GM19452 (cell line): ENCODE measurements at regions not wholly inside any gene's neighbourhood (a gene's known extent, or its start where the extent isn't known, plus 50 kb on each side); places are given as distances from the start of the nearest gene placed in this dataset.
"Not testable (repeated sequence)": the region's sequence is repeated elsewhere in the genome, so short reads cannot be mapped to it uniquely, and the experiment has no call there.

Experiments used
- ATAC-seq: cut with Tn5 transposase; IDR thresholded peaks from one replicate; pipeline ENCODE4 v1.9.1; 2021; ENCODE audit not compliant: unreplicated experiment

DNA sequence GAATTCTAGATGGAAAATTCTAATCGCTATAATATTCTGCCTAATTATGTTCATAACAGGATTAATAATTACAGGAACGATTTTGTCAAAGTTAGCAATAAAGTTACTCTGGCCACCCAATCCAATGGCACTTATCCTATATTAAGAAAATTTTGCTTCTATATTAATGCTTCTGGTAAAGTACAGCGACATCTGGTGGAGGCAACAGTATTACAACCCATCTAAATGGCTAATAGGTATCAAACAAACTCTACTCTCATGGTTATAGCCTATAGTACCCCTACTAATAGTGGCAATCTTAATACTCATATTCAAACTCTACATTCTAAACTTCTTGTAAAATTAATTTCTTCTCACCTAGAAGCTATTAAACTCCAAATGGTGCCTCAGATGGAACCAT, 1084.7 kb upstream of the LRRTM1 start:
- ATAC-seq, result no peak

DNA sequence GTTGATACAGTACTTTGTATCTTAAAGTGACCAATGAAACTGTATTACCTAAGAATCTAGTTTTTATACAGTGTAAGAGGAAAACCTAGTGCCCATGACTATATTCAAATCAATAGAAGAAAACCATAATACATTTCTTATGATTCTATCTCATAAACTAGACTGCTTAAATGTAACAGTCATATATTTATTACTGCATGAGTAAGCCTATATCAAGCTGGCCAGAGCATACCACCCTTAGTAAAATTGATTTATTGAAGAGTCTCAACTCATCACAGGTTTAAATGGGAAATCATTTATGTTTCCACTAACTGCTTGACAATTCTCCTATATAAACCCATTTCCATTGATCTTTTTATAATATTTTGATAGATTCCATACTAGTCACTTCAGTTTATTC, 1059.2 kb upstream of the LRRTM1 start:
- no peak for ATAC-seq

DNA sequence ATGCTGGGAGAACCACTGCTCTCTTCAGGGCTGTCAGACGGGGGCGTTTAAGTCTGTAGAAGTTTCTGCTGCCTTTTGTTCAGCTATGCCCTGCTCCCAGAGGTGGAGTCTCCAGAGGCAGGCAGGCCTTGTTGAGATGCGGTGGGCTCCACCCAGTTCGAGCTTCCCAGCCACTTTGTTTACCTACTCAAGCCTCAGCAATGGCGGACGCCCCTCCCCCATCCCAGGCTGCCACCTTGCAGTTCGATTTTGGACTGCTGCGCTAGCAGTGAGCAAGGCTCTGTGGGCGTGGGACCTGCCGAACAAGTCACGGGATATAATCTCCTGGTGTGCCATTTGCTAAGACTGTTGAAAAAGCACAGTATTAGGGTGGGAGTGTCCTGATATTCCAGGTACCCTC, 1057.9 kb upstream of the LRRTM1 start:
- not testable (repeated sequence) for ATAC-seq

- no peak for ATAC-seq
These were observed 1050.9 kb upstream of the LRRTM1 start for GRCh38 chr2:81355436-81355835.

GRCh38 chr2:81334046-81334445, 1029.5 kb upstream of the LRRTM1 start:
- no peak for ATAC-seq

DNA sequence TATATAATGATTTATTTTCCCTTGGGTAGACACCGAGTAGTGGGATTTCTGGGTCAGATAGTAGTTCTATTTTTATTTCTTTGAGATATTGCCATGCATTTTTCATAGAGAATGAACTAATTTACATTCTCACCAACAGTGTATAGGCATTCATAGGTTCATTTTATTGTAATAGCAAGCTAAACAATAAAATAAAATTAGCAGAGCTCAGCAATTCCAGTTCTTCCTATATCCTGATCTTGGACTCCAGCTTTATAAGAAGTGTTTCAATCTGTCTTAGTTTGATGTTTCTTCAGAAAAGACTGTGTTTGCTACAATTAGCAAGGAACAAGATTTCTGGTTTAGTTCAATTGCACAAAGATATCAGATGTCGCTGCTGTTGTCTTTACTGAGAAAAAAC, 1024.4 kb upstream of the LRRTM1 start:
- ATAC-seq, result no peak

GRCh38 chr2:81327911-81328310, 1023.4 kb upstream of the LRRTM1 start:
- no peak for ATAC-seq

GRCh38 chr2:81324046-81324445, 1019.5 kb upstream of the LRRTM1 start:
- ATAC-seq, result no peak

DNA sequence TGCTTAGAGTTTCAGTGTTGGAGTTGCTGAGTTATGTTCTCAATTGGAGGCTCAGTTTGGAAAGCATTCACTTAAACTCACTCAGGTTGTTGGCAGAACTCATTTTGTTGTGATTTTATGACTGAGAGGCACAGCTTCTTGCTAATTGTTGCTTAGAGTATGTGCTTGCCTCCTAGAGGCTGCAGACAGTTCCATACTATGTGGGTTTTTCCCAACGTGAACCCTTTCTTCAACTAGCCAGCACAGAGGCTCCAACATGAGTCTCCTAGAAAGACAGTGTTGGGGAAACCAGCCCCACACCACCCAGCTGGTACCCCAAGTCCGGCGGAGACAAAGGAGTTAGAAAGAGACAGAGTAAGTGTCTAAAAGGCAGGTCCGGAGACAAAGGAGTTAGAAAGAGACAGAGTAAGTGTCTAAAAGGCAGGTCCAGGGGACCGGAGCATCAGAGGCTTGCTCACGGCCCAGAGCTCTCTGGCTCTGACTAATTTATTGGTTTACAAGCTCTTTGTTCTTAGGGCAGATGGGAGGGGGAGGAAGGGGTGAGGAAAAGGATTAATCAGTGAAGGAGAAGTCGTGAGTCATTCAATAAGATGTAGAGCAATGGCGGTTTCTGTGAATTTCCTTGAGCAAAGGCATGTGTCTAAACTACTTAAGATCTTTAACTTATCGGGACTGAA, 999.7 kb upstream of the LRRTM1 start:
- ATAC-seq, result no peak

DNA sequence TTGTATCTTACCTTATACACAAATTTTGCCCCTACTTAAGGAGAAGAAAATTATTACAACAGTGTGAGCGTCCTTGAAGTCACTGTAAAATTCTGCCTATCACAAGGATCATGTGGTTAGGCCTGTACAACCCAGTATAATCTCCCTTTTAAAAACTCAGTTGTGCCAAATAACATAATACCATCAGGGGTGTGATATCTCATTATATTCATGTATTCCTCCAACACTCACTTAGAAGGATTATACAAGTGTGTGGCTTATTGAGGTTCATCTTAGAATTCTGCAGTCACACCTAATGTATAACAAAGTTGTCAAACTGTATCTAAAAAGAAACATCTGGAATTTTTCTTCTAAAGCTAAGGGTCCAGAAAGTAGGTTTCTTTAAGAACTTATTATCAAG, 998.8 kb upstream of the LRRTM1 start:
- ATAC-seq, result no peak

DNA sequence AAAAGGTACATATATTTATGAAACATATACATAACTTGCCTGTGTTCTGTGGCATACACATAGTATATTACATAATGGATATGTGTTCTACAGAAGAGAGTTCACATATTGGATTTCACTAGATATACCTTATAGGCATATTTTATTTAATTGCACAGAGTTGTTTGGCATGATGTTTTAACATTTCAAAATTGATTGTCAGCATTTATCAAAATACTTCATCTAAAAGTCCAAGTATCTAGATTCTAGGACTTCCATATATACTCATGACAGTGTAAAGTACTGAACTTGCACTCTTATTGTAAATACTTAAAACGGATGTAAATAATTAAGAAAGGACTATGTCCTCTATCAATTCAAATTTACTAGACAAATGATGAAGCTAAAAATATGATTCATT, 995.3 kb upstream of the LRRTM1 start:
- no peak for ATAC-seq

DNA sequence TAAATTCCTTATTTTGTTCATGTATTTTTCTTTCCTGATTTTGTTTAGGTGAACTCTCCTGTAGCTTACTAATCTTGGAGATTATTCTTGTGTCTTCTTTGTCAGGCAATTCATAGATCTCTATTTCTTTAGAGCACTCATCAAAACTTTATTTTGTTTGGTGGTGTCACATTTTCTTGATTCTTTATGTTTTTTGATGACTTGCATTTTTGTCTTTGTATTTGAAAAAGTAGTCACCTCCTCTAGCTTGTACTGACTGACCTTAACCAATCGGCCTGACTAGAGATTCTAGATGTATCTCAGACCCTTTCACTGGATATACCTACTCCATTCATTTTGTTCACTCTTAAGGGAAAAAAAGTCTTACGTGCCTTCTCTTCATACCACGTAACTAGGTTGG, 986.3 kb upstream of the LRRTM1 start:
- no peak for ATAC-seq

DNA sequence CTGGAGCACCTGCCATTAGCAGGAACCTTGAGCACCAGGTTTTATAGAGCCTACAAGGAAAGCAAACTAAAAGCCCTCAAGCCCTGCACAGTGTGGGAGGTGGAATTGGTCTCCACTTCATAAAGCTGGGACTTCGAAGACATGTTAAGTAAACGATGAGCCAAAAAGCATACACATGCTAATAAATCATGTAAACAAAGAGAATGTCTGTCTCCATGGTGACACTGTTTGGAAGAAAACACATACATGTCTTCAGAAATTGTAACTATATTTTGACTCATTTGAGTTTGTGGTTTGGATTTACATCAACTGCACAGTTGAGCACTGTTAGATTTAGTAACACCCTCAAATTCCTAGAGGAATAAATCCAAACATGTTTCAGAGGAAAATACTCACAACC, 978.5 kb upstream of the LRRTM1 start:
- no peak for ATAC-seq

- no peak for ATAC-seq
These were observed 977.7 kb upstream of the LRRTM1 start for GRCh38 chr2:81282151-81282769.

DNA sequence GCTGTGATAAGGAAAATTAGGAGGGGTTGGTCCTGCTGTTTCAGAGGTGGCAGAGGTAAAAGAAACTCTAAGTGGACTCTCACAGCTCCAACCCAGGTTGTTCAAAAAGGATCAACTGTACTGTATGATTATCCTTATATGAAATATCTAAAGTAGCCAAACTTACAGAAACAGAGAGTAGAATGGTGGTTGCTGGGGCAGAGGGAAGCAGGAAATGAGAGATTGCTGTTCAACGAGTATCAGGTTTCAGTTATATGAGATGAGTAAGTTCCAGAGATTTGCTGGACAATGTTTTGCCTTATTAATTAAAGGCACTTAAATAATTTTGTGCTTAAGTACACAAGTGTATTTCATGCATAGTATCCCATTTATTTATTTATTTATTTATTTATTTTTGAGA, 972.0 kb upstream of the LRRTM1 start:
- no peak for ATAC-seq

DNA sequence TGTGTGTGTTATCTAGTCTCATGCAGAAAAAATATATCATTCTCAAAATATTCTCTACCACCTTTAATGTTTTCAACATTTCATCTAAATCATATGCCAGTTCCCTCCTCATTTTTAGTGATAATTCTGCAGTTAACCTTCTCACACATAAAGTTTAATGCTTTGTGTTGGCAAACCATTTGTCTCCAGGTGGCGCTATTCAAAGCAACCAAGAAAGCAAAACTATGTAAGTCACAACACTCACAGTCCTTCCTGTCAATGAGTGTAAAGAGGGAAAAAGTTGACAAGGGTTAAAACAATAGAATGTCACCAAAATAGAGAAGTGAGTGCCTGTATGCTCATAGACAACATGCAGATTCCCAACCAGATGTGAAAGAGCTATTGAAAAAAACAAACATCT, 961.6 kb upstream of the LRRTM1 start:
- ATAC-seq, result no peak

DNA sequence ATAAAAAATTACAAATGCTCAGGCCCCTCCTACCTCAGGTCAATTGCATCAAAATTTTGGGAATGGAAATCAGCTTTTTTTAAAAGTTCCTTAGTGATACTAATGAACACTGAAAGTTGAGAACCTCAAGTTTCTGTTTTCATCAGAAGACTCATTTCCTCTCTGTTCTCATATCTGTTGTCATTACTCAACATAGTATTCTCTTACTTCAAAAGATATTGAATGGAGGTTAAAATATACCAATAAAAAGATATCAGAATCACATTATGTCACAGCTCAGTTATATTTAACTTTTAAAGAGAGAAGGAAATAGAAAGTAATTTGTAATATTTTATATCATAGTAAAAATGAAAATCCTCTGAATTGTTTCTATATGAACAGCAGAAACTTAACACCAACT, 959.4 kb upstream of the LRRTM1 start:
- ATAC-seq, result no peak

DNA sequence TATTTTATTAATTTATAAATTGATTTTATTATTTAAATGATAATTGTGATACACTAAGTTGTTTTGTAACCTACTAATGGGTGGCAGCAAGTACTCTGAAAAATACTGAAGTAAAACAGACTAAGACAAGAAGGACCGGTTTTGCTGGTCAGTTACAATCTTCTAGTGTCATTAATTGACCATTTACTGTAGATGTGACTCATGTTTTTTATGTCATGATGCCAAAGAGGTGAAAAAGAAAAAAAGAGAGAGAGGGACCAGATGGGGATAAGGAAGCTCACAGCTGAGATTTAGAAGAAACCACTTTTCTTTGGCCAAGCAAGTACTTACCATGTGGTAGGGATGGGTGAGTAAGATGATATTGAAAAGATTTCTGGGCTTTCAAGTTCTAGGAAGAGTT, 955.8 kb upstream of the LRRTM1 start:
- no peak for ATAC-seq

DNA sequence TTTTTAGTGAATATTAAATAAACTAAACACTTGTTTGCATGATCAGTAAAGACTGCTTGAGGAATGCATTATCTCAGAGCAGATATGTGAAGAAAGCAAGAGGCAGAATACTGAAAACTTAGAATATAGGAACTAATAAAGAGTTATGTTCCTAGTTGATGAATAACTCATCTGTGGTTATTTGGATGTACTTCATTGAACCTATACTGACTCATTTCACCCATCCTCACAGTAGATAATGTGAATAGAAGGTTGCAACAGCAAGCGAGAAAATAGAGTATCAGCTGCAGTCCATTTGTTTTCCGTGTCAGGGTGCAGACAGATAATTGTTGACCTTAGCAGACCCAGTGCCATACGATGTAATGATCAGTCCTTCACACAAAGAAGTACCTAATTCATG, 945.7 kb upstream of the LRRTM1 start:
- peak; percentile 48 for ATAC-seq

- ATAC-seq, result no peak
These were observed 944.6 kb upstream of the LRRTM1 start for GRCh38 chr2:81249152-81249551.

GRCh38 chr2:81247648-81248047, 943.1 kb upstream of the LRRTM1 start:
- no peak for ATAC-seq

DNA sequence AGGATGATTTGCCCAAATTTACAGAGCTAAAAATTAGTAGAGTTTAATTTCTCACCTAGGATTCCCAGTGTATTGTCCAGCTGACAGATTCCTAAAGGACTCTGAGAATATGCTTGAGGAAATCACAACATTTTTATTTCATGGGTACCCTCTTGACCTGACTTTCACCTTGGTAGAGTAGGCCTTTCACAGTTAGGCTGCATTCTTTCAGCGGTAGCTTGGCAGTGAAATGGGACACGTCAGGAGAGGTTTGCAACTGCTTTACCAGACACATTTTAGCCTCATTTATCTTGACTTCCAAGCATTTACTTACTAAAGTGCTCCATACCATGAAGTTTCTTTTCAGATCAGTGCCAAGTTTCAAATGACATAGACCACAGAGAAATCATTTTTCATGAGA, 937.9 kb upstream of the LRRTM1 start:
- no peak for ATAC-seq

- no peak for ATAC-seq
These were observed 933.9 kb upstream of the LRRTM1 start for GRCh38 chr2:81238462-81238861.
